Suprapubic skin (tissue), 4 donors: ENCODE measurements at regions not wholly inside any gene's neighbourhood (a gene's known extent, or its start where the extent isn't known, plus 50 kb on each side); places are given as distances from the start of the nearest gene placed in this dataset.

ENCODE experiments used
- CTCF ChIP-seq, 2 donors: fragments of 200-600 bp in 1 of 2; fragments of 450-650 bp in 1 of 2; sonication (generic) in 1 of 2; IDR thresholded peaks; one replicate each; pipeline ENCODE4 v1.5.1; 2016 to 2019; ENCODE audit warnings: antibody characterized with exemption in 2 of 2, mild to moderate bottlenecking in 1 of 2, moderate library complexity in 1 of 2
- POLR2A ChIP-seq, 2 donors: fragments of 450-650 bp; IDR thresholded peaks; one replicate each; pipeline ENCODE4 v1.6.1; 2017; ENCODE audit warnings: antibody characterized with exemption in 2 of 2, mild to moderate bottlenecking in 2 of 2, moderate library complexity in 2 of 2
- POLR2AphosphoS5 ChIP-seq, 3 donors: sonication (generic); formaldehyde crosslinking; IDR thresholded peaks; one replicate each; pipeline ENCODE4 v1.6.1; 2017; ENCODE audit warnings: antibody characterized with exemption in 3 of 3

GRCh38 chr13:47004027-47004426 lies 107.2 kb upstream of the HTR2A start:
- TF ChIP-seq CTCF (IDR thresholded peaks at IDR 0.05) (no peak), POLR2AphosphoS5 (IDR thresholded peaks at IDR 0.05) (no peak), POLR2A (IDR thresholded peaks at IDR 0.05) (no peak)
